ENCODE measurements at regions not wholly inside any gene's neighbourhood (a gene's known extent, or its start where the extent isn't known, plus 50 kb on each side); places are given as distances from the start of the nearest gene placed in this dataset.
"Not testable (repeated sequence)": the region's sequence is repeated elsewhere in the genome, so short reads cannot be mapped to it uniquely, and the experiment has no call there.

DNA sequence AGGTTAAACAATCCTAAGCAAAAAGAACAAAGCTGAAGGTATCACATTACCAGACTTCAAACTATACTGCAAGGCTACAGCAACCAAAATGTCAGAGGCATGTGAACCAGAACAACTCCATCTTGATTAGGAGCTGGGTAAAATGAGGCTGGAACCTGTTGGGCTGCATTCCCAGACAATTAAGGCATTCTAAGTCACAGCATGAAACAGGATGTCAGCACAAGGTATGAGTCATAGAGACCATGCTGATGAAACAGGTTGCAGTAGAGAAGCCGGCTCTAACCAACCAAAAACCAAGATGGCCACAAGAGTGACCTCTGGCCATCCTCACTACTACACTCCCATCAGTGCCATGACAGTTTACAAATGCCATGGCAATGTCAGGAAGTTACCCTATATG is 252.0 kb downstream of the RASEF start:
- no peak for DNase-seq (ENCODE audit: low spot score)
- H3K36me3 Mint-ChIP-seq (ENCODE audit: low read depth): no peaks in the 10 kb centered on the region
- no peaks in the 10 kb centered on the region for H3K9me3 Mint-ChIP-seq
- no peaks in the 10 kb centered on the region for H3K27me3 Mint-ChIP-seq (ENCODE audit: low read depth)
- no peaks in the 10 kb centered on the region for H3K4me1 Mint-ChIP-seq (ENCODE audit: low read depth)
- H3K4me3 Mint-ChIP-seq: no peak overlapping the region
- no peak overlapping the region for H3K27ac Mint-ChIP-seq

DNA sequence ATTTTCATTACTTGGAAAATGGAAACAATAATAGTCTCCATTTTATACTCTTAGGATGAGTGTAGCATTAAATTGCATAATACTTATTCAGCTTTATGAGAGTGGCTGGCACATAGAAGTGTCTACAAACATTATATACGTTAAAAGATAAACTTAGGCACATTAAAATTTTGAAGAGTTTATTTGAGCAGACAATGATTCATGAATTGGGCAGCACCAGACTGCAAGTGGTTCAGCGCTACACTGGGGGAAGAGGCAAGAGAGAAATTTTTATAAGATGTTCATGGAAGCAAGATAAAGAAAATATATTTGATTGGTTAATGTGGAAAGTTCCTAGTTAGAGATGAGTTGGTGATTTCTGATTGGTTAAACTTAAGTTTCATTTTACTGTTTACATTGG is 243.7 kb downstream of the RASEF start:
- Mint-ChIP-seq H3K36me3 (ENCODE audit: low read depth) (no peaks in the 10 kb centered on the region), H3K4me1 (ENCODE audit: low read depth) (no peaks in the 10 kb centered on the region), H3K27me3 (ENCODE audit: low read depth) (no peaks in the 10 kb centered on the region), H3K9me3 (no peaks in the 10 kb centered on the region), H3K27ac (no peak overlapping the region), H3K4me3 (no peak overlapping the region)
- no peak for DNase-seq (ENCODE audit: low spot score)

DNA sequence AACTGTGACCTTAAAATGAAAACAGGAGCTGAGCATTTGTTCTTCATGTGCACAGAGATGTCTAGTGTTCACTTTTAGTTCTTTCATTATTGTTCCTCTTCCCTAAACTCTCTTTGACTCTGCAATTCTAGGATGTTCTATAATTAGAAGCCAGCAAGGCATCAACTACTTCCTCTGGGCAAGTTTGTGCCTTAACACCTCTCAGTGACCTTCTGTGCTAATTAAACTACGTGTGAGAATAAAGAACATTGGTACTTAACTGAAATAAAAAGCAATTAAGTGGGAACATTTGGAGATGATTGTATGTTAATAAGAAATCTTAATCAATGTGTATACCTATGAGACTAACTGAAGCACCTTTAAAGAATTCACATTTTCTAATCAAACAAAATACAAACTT is 242.8 kb downstream of the RASEF start:
- H3K27me3 Mint-ChIP-seq (ENCODE audit: low read depth): no peaks in the 10 kb centered on the region
- H3K36me3 Mint-ChIP-seq (ENCODE audit: low read depth): no peaks in the 10 kb centered on the region
- no peaks in the 10 kb centered on the region for H3K9me3 Mint-ChIP-seq
- H3K4me3 Mint-ChIP-seq: no peak overlapping the region
- no peaks in the 10 kb centered on the region for H3K4me1 Mint-ChIP-seq (ENCODE audit: low read depth)
- DNase-seq (ENCODE audit: low spot score): no peak
- H3K27ac Mint-ChIP-seq: no peak overlapping the region

DNA sequence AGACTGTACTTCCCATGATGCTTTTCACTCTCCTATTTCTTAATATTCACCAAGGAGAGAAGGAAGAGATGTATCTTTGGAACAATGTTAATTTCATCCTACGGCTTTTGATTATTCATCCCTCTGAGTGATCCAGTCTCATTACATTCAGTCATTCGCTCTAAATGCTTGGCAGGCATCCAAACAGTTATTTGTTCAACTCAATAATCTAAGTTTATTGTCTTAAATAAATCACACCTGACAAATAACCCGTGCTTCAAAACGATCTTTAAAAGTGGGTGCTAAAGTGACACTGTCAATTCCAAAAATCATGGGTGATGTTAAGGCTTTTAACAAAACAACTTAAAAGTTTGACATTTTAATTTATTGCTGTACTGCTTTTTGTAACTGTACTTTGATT is 233.1 kb downstream of the RASEF start:
- no peaks in the 10 kb centered on the region for H3K4me1 Mint-ChIP-seq (ENCODE audit: low read depth)
- no peak overlapping the region for H3K27ac Mint-ChIP-seq
- H3K4me3 Mint-ChIP-seq: no peak overlapping the region
- H3K36me3 Mint-ChIP-seq (ENCODE audit: low read depth): no peaks in the 10 kb centered on the region
- no peaks in the 10 kb centered on the region for H3K27me3 Mint-ChIP-seq (ENCODE audit: low read depth)
- H3K9me3 Mint-ChIP-seq: peaks cover 8% of the 10 kb centered on the region
- DNase-seq (ENCODE audit: low spot score): no peak

DNA sequence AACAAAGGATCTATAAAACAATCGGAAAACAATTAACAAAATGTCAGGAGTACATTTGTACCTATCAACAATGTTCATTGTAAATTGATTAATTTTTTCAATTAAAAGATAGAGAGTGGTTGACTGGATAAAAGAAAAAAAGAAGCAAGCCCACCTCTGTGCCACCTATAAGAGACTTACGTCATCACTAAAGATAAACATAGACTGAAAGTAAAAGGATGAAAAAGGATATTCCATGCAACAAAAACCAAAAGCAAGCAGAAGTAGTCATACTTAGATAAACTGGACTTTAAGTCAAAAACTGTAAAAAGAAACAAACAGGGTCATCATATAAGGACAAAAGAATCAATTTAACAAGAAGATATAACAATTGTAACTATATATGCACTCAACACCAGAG is 197.4 kb downstream of the RASEF start:
- no peak for DNase-seq (ENCODE audit: low spot score)
- H3K27ac Mint-ChIP-seq: no peak overlapping the region
- no peak overlapping the region for H3K4me3 Mint-ChIP-seq
- no peaks in the 10 kb centered on the region for H3K4me1 Mint-ChIP-seq (ENCODE audit: low read depth)
- H3K27me3 Mint-ChIP-seq (ENCODE audit: low read depth): no peaks in the 10 kb centered on the region
- H3K36me3 Mint-ChIP-seq (ENCODE audit: low read depth): no peaks in the 10 kb centered on the region
- peaks cover 3% of the 10 kb centered on the region for H3K9me3 Mint-ChIP-seq

DNA sequence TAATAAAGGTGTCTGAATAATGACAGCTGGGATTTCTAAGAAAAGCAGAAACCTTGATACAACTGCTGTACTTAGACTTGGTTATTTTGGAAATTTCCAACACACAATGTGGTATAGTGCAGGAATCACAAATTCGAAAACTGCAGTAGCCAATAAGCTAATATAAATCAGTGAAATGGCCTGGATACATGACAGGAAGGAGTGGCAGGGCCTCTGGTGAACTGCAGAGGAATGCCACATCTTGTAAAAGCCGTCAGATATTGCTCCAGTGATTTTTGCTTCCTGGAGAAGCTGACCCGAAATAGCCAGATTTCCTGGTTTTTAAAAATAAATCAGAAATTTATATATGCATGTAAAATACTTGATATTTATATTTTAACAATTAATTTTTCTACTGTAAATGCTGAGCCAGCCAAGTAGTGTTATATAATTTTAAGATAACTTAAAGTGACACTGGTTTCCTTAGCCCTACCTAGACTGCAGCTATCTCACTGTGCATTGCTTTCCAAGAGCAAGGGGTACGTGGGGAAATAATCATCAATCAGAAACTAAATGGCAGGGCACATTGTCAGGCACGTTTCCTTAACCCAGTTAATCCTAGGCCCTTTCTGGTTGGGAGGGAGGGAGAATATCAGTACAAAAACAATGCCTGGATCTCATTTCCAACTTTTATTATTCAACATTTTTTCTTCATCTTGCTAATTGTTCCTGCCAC is 182.4 kb downstream of the RASEF start:
- no peak for DNase-seq (ENCODE audit: low spot score)
- Mint-ChIP-seq H3K4me3 (no peak overlapping the region), H3K27ac (no peak overlapping the region), H3K36me3 (ENCODE audit: low read depth) (no peaks in the 10 kb centered on the region), H3K4me1 (ENCODE audit: low read depth) (no peaks in the 10 kb centered on the region), H3K27me3 (ENCODE audit: low read depth) (no peaks in the 10 kb centered on the region), H3K9me3 (no peaks in the 10 kb centered on the region)

DNA sequence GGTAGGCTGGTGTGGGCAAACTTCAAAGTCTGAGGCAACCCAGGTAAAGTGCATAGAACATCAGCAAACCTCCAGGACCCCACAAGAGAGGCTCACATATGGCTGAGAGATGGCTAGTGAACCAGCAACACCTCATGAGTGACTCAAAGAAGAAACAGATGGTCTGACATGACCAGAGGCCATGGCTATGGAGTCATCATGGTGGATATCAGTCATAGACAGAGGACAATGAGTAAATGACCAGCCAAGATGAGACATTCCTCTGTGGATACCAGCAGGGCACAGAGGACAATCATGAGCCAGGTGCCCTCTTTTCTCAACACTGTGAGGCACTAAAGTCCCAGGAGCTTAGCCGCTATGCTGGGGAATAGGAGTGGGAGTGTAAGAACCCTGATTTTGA is 180.8 kb downstream of the RASEF start:
- no peak for DNase-seq (ENCODE audit: low spot score)
- no peaks in the 10 kb centered on the region for H3K4me1 Mint-ChIP-seq (ENCODE audit: low read depth)
- no peak overlapping the region for H3K27ac Mint-ChIP-seq
- no peaks in the 10 kb centered on the region for H3K27me3 Mint-ChIP-seq (ENCODE audit: low read depth)
- no peaks in the 10 kb centered on the region for H3K36me3 Mint-ChIP-seq (ENCODE audit: low read depth)
- H3K9me3 Mint-ChIP-seq: no peaks in the 10 kb centered on the region
- H3K4me3 Mint-ChIP-seq: no peak overlapping the region

DNA sequence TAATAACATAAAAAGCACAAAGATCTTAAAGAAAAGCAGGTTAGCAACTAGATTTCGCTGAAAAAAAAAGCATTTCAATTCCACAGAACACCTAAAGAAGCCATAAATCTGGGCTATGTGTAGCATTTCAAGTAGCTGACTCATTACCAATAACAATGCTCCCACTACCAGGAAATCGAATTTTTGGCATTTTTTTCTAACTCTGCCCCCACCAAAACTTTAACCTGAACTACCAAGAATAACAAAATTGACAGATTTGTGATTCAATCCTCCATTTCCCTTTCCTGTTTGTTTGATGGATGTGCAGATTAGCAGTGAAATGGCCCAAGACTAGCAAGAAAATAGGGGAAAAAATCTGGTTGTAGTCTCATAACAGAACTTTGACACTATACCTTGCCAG is 180.2 kb downstream of the RASEF start:
- Mint-ChIP-seq H3K36me3 (ENCODE audit: low read depth) (no peaks in the 10 kb centered on the region), H3K4me1 (ENCODE audit: low read depth) (no peaks in the 10 kb centered on the region), H3K9me3 (no peaks in the 10 kb centered on the region), H3K4me3 (no peak overlapping the region), H3K27ac (no peak overlapping the region), H3K27me3 (ENCODE audit: low read depth) (no peaks in the 10 kb centered on the region)
- DNase-seq (ENCODE audit: low spot score): no peak

DNA sequence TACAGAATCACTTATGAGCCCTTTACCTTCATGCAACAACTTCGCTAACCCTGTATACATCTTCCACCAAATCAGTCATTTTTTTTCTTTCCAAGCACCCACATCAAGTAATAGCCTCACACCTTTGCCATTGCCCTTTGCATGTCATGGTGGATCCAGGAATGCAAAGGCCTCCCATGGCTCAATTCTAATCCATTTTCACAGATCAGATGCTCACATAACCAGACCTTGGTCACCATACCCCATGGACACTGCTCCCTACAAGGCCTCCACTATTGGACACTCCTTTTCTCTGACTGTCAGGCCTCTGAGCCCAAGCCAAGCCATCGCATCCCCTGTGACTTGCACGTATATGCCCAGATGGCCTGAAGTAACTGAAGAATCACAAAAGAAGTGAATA is 179.5 kb downstream of the RASEF start:
- no peak overlapping the region for H3K4me3 Mint-ChIP-seq
- H3K9me3 Mint-ChIP-seq: no peaks in the 10 kb centered on the region
- no peaks in the 10 kb centered on the region for H3K4me1 Mint-ChIP-seq (ENCODE audit: low read depth)
- H3K36me3 Mint-ChIP-seq (ENCODE audit: low read depth): no peaks in the 10 kb centered on the region
- H3K27ac Mint-ChIP-seq: no peak overlapping the region
- H3K27me3 Mint-ChIP-seq (ENCODE audit: low read depth): no peaks in the 10 kb centered on the region
- DNase-seq (ENCODE audit: low spot score): no peak

DNA sequence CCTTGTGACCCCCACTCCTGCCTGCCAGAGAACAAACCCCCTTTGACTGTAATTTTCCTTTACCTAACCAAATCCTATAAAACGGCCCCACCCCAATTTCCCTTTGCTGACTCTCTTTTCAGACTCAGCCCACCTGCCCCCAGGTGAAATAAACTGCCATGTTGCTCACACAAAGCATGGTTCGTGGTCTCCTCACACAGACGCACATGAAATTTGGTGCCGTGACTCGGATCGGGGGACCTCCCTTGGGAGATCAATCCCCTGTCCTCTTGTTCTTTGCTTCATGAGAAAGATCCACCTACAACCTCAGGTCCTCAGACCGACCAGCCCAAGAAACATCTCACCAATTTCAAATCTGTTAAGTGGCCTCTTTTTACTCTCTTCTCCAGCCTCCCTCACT is 179.0 kb downstream of the RASEF start:
- H3K4me1 Mint-ChIP-seq (ENCODE audit: low read depth); H3K27ac Mint-ChIP-seq; H3K9me3 Mint-ChIP-seq; H3K4me3 Mint-ChIP-seq; DNase-seq (ENCODE audit: low spot score); H3K36me3 Mint-ChIP-seq (ENCODE audit: low read depth); H3K27me3 Mint-ChIP-seq (ENCODE audit: low read depth): not testable (repeated sequence)

DNA sequence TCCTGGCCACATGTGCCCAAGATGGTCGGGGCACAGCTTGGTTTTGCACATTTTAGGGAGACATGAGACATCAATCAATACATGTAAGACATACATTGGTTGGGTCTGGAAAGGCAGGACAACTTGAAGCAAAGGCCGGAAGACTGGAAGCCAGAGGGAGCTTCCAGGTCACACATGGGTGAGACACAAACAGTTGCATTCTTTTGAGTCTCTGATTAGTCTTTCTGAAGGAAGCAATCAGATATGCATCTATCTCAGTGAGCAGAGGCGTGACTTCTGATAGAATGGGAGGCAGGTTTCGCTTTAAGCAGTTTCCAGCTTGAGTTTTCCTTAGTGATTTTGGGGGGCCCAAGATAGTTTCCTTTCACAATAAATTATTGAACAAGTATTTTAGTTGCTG is 172.5 kb downstream of the RASEF start:
- Mint-ChIP-seq H3K4me1 (ENCODE audit: low read depth) (no peaks in the 10 kb centered on the region), H3K27ac (no peak overlapping the region)

DNA sequence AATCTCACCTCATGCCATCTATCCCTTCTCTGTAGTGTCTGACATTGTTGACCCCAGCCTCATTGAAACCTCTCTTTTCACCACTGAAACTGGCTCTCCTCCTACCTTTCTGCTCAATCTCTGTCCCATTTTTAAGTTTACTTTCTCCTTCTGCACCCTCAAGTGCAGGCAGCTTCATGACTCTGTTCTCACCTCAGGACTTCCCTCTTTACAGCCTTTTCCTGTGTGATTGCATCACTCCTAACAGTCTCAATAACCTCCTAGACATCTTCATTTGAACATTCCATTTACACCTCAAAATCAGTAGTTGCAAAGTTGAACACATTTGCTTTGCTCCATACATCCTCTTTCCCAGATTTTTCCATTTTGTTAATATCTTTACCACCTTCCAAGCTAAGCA is 172.1 kb downstream of the RASEF start:
- Mint-ChIP-seq H3K4me1 (ENCODE audit: low read depth) (no peaks in the 10 kb centered on the region), H3K36me3 (ENCODE audit: low read depth) (no peaks in the 10 kb centered on the region), H3K9me3 (no peaks in the 10 kb centered on the region), H3K4me3 (no peak overlapping the region), H3K27ac (no peak overlapping the region), H3K27me3 (ENCODE audit: low read depth) (no peaks in the 10 kb centered on the region)
- DNase-seq (ENCODE audit: low spot score): no peak

More for the DNA sequence above, 172.5 kb downstream of the RASEF start:
- H3K27me3 Mint-ChIP-seq (ENCODE audit: low read depth): no peaks in the 10 kb centered on the region
- H3K36me3 Mint-ChIP-seq (ENCODE audit: low read depth): no peaks in the 10 kb centered on the region
- DNase-seq (ENCODE audit: low spot score): no peak
- H3K9me3 Mint-ChIP-seq: no peaks in the 10 kb centered on the region
- H3K4me3 Mint-ChIP-seq: no peak overlapping the region

DNA sequence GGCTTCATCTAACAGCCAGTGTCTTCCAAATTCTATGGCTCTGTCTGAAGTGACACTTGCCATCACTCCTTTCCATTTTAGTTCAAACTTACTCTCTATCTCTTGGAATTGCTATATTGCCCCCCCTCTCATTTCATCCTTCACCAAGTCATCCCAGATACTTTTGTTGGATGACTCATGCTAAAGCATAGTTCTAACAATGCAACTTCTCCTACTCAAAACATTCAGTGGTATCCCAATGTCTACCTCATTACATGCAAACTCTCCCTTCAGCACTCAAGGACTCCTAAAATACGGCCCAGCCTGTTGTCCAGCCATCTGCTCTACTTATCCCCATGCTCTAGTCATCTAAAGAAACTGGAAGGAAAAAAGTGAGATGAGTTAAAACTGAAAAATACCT is 171.6 kb downstream of the RASEF start:
- no peaks in the 10 kb centered on the region for H3K9me3 Mint-ChIP-seq
- no peaks in the 10 kb centered on the region for H3K36me3 Mint-ChIP-seq (ENCODE audit: low read depth)
- H3K4me3 Mint-ChIP-seq: no peak overlapping the region
- no peaks in the 10 kb centered on the region for H3K27me3 Mint-ChIP-seq (ENCODE audit: low read depth)
- no peak overlapping the region for H3K27ac Mint-ChIP-seq
- DNase-seq (ENCODE audit: low spot score): no peak
- no peaks in the 10 kb centered on the region for H3K4me1 Mint-ChIP-seq (ENCODE audit: low read depth)

DNA sequence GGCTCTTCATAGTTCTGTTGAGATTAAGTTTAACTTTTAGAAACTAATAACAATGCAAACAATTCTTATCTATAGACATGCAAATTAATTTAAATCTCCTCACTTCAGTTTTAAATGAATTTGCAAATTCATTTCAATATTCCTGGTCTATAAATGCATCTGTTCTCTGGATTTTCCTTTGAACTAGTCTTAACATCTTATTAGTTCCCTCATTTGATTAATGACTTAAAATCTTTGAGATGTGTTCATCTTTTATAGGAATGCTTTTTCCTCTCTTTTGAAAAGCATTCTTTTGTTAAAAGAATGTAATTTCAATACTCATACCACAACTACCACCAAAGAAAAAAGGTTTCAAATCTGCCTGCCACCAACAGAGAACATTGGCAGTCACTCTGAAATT is 169.4 kb downstream of the RASEF start:
- Mint-ChIP-seq H3K4me1 (ENCODE audit: low read depth) (no peaks in the 10 kb centered on the region), H3K27ac (no peak overlapping the region), H3K4me3 (no peak overlapping the region), H3K27me3 (ENCODE audit: low read depth) (no peaks in the 10 kb centered on the region), H3K9me3 (no peaks in the 10 kb centered on the region), H3K36me3 (ENCODE audit: low read depth) (no peaks in the 10 kb centered on the region)
- DNase-seq (ENCODE audit: low spot score): no peak

DNA sequence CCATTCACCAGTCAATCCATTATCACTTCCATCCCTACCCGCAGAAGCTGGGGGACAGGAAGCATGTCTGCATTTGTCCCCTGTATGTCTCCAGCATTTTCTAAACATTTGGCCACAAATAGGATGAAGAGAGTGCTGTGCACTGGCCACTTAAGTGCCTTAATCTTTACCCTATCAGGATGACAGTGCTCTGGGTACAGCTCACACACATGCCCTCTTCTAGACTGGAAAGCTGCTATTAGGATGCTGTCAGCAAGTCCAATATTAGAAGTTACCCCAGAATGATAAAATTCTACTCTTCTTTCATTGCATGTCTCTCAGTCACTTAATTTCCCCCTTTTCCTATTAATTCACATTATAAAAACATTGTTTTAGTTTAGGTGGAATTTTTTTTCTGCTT is 168.4 kb downstream of the RASEF start:
- no peaks in the 10 kb centered on the region for H3K36me3 Mint-ChIP-seq (ENCODE audit: low read depth)
- H3K9me3 Mint-ChIP-seq: no peaks in the 10 kb centered on the region
- DNase-seq (ENCODE audit: low spot score): no peak
- no peaks in the 10 kb centered on the region for H3K4me1 Mint-ChIP-seq (ENCODE audit: low read depth)
- H3K4me3 Mint-ChIP-seq: no peak overlapping the region
- H3K27ac Mint-ChIP-seq: no peak overlapping the region
- H3K27me3 Mint-ChIP-seq (ENCODE audit: low read depth): no peaks in the 10 kb centered on the region
